ENCODE measurements at regions not wholly inside any gene's neighbourhood (a gene's known extent, or its start where the extent isn't known, plus 50 kb on each side); places are given as distances from the start of the nearest gene placed in this dataset.

DNA sequence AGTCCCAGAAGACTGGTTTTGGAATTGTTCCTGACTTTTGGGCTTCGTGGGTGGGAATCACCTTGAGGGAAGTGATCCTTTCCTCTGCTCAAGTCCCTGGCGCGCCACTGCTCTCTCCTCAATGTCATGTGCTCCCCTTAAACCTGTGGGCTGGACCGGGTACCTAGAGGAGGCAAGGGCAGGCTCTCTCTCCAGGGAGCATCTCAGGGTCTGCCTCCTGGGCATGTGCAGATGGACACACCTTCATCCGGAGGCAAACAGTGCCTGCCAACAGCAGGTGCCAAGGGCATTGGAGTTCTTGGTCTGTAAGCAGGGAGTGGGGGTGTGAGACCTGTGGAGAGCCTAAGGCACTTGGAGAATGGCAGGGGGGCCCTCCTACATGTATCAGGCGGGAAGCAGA lies 142.6 kb downstream of the INHBB start:
- 66 to 72% (median 72%) methylated on average over 6 of the region's 6 CpGs for WGBS, 3 donors
- no peak for FAIRE-seq
- no peaks in the 10 kb centered on the region for H3K4me1 ChIP-seq (ENCODE audit: control insufficient read depth in 3 of 3, insufficient read depth in 2 of 3, low read depth in 1 of 3, low read length in 2 of 3)
- no peaks in the 10 kb centered on the region for H3K9me3 ChIP-seq (ENCODE audit: control insufficient read depth in 2 of 2, insufficient read depth in 1 of 2, low read depth in 1 of 2, low read length in 1 of 2)
- no peak overlapping the region for H3K27ac ChIP-seq (ENCODE audit: low read depth in 1 of 3, low read length in 2 of 3)
- H3K27me3 ChIP-seq (ENCODE audit: control insufficient read depth in 3 of 3, insufficient read depth in 3 of 3, low read length in 3 of 3): peaks cover 0 to 5% (median 0%) of the 10 kb centered on the region in 3 donors
- no peak overlapping the region for H3K4me3 ChIP-seq (ENCODE audit: low read depth in 1 of 3, low read length in 3 of 3)
- H3K36me3 ChIP-seq (ENCODE audit: control insufficient read depth in 3 of 3, insufficient read depth in 2 of 3, low read depth in 1 of 3, low read length in 3 of 3): no peaks in the 10 kb centered on the region
- no peak for DNase-seq

DNA sequence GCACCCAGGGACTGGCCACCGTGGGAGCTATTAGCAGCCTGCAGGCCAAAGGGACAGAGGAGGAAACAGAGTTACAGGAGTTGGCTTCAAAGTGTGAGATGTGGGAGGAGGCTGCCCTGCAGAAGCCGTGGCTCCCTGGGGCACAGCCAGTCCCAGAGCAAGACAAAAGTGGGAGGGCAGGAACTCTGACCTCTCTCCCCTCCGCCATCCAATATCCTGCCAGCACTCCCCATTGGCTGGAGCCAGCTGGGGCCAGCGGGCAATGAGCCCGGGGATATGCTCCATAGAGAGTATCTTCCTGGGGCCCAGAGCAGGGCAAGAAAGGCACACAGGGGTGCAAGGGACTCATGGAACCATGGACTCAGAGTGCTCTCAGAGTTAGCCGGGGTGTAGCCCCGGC lies 143.1 kb downstream of the INHBB start:
- no peak for FAIRE-seq
- 52 to 68% (median 64%) methylated on average over 6 to 7 of the region's 7 CpGs for WGBS, 3 donors

DNA sequence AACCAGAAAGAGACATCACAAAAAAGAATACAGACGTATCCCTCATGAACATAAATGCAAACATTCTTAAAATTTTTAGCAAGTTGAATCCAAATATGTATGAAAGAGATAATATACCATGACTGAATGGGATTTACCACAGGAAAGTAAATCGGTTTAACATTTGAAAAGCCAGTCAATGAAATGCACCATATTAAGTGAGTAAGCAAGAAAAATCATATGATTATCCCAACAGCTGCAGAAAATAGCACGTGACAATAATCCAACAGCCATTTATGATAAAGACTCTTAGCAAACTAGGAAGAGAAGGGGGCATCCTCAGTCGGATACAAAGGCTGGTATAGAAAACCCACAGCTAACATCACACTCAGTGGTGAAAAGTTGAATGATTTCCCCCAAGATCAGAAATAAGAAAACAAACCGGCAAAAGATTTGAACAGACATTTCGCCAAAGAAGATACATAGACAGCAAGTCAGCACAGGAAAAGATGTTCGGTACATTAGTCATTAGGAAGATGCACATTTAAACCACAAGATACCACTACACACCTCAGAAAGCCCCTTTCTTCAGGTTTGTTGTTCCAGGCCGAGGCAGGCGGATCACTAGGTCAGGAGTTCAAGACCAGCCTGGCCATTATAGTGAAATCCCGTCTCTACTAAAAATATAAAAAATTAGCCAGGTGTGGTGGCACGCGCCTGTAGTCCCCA lies 144.3 kb downstream of the INHBB start:
- H3K36me3 ChIP-seq (ENCODE audit: control insufficient read depth in 3 of 3, insufficient read depth in 2 of 3, low read depth in 1 of 3, low read length in 3 of 3): no peaks in the 10 kb centered on the region
- peaks cover 0 to 5% (median 0%) of the 10 kb centered on the region in 3 donors for H3K27me3 ChIP-seq (ENCODE audit: control insufficient read depth in 3 of 3, insufficient read depth in 3 of 3, low read length in 3 of 3)
- DNase-seq (no peak), FAIRE-seq (no peak)
- 89 to 90% (median 90%) methylated on average over 12 of the region's 12 CpGs for WGBS, 3 donors
- no peak overlapping the region for H3K27ac ChIP-seq (ENCODE audit: low read depth in 1 of 3, low read length in 2 of 3)
- no peaks in the 10 kb centered on the region for H3K9me3 ChIP-seq (ENCODE audit: control insufficient read depth in 2 of 2, insufficient read depth in 1 of 2, low read depth in 1 of 2, low read length in 1 of 2)
- no peaks in the 10 kb centered on the region for H3K4me1 ChIP-seq (ENCODE audit: control insufficient read depth in 3 of 3, insufficient read depth in 2 of 3, low read depth in 1 of 3, low read length in 2 of 3)
- no peak overlapping the region for H3K4me3 ChIP-seq (ENCODE audit: low read depth in 1 of 3, low read length in 3 of 3)

More for the DNA sequence above, 143.1 kb downstream of the INHBB start:
- H3K9me3 ChIP-seq (ENCODE audit: control insufficient read depth in 2 of 2, insufficient read depth in 1 of 2, low read depth in 1 of 2, low read length in 1 of 2): no peaks in the 10 kb centered on the region
- no peak overlapping the region for H3K27ac ChIP-seq (ENCODE audit: low read depth in 1 of 3, low read length in 2 of 3)
- H3K4me1 ChIP-seq (ENCODE audit: control insufficient read depth in 3 of 3, insufficient read depth in 2 of 3, low read depth in 1 of 3, low read length in 2 of 3): no peaks in the 10 kb centered on the region
- H3K36me3 ChIP-seq (ENCODE audit: control insufficient read depth in 3 of 3, insufficient read depth in 2 of 3, low read depth in 1 of 3, low read length in 3 of 3): no peaks in the 10 kb centered on the region
- no peak overlapping the region for H3K4me3 ChIP-seq (ENCODE audit: low read depth in 1 of 3, low read length in 3 of 3)
- DNase-seq: no peak
- H3K27me3 ChIP-seq (ENCODE audit: control insufficient read depth in 3 of 3, insufficient read depth in 3 of 3, low read length in 3 of 3): peaks cover 0 to 5% (median 0%) of the 10 kb centered on the region in 3 donors

DNA sequence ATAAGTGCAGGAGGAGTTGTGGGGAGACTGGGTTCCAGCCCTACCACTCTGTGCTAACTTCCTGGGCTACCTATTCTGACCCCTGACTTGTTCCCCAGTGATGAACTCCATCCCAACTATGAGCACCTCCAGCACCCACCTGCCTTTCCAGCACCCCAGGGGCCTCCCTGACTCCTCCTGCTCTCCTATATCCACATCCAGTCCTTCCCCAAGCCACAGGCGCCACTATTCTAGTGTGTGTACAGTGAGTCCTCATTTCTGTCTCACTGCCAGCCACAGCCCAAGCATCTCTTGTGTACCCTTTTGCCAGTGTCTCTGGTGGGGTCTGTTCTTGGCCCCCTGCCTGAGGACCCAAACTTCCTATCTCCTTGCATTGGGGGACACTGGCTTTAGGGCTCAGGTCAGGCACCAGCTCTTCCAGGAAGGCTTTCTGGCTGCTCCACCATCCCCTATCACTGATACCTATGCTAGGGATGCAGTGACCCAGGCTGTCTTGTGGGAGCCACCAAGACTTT lies 145.2 kb downstream of the INHBB start:
- DNase-seq: no peak

DNA sequence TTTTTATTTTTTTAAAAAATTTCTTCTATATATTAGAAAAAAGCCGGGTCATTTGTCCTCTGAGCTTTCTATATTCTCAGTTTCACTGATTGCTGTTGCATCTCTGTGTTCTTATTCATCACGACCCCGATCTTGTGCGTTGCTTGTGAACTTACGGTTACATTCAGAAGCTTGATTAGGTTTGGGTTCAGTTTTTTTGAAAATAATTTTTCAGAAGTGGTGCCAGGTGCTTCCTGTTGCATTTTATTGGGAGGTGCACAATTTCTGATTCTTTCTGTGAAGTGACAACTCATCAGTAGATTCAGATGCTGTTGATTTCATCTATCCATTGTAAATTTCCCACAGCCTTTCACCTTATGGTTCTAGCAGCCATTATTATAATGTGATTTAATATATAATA lies 147.3 kb downstream of the INHBB start:
- peaks cover 0 to 5% (median 0%) of the 10 kb centered on the region in 3 donors for H3K27me3 ChIP-seq (ENCODE audit: control insufficient read depth in 3 of 3, insufficient read depth in 3 of 3, low read length in 3 of 3)
- no peaks in the 10 kb centered on the region for H3K9me3 ChIP-seq (ENCODE audit: control insufficient read depth in 2 of 2, insufficient read depth in 1 of 2, low read depth in 1 of 2, low read length in 1 of 2)
- FAIRE-seq: no peak
- H3K27ac ChIP-seq (ENCODE audit: low read depth in 1 of 3, low read length in 2 of 3): no peak overlapping the region
- H3K4me1 ChIP-seq (ENCODE audit: control insufficient read depth in 3 of 3, insufficient read depth in 2 of 3, low read depth in 1 of 3, low read length in 2 of 3): no peaks in the 10 kb centered on the region
- no peak for DNase-seq
- no peaks in the 10 kb centered on the region for H3K36me3 ChIP-seq (ENCODE audit: control insufficient read depth in 3 of 3, insufficient read depth in 2 of 3, low read depth in 1 of 3, low read length in 3 of 3)
- H3K4me3 ChIP-seq (ENCODE audit: low read depth in 1 of 3, low read length in 3 of 3): no peak overlapping the region
- 63 to 82% (median 76%) methylated on average over 5 of the region's 5 CpGs for WGBS, 3 donors

More for the DNA sequence above, 145.2 kb downstream of the INHBB start:
- Histone ChIP-seq H3K9me3 (ENCODE audit: control insufficient read depth in 2 of 2, insufficient read depth in 1 of 2, low read depth in 1 of 2, low read length in 1 of 2) (no peaks in the 10 kb centered on the region), H3K36me3 (ENCODE audit: control insufficient read depth in 3 of 3, insufficient read depth in 2 of 3, low read depth in 1 of 3, low read length in 3 of 3) (no peaks in the 10 kb centered on the region), H3K4me3 (ENCODE audit: low read depth in 1 of 3, low read length in 3 of 3) (no peak overlapping the region), H3K4me1 (ENCODE audit: control insufficient read depth in 3 of 3, insufficient read depth in 2 of 3, low read depth in 1 of 3, low read length in 2 of 3) (no peaks in the 10 kb centered on the region), H3K27ac (ENCODE audit: low read depth in 1 of 3, low read length in 2 of 3) (no peak overlapping the region), H3K27me3 (ENCODE audit: control insufficient read depth in 3 of 3, insufficient read depth in 3 of 3, low read length in 3 of 3) (peaks cover 0 to 5% (median 0%) of the 10 kb centered on the region in 3 donors)
- WGBS, 3 donors: 73 to 92% (median 87%) methylated on average over 1 of the region's 1 CpG
- FAIRE-seq: no peak

DNA sequence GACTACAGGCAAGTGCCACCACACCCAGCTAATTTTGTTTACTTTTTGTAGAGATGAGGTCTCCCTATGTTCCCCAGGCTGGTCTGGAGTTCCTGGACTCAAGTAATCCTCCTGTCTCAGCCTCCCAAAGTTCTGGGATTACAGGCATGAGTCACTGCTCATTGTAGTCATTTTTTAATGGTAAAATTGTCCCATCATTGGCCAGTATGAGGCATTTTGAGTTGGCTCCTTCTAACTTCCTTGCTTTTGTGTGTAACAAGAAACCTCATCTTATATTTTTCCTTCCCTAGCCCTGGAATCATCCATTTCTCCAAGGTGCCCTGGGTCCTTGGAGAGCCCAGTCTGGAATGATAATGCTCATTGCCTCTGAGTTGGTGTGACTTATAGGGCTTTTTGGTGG lies 148.5 kb downstream of the INHBB start:
- Histone ChIP-seq H3K27ac (ENCODE audit: low read depth in 1 of 3, low read length in 2 of 3) (no peak overlapping the region), H3K36me3 (ENCODE audit: control insufficient read depth in 3 of 3, insufficient read depth in 2 of 3, low read depth in 1 of 3, low read length in 3 of 3) (no peaks in the 10 kb centered on the region), H3K4me1 (ENCODE audit: control insufficient read depth in 3 of 3, insufficient read depth in 2 of 3, low read depth in 1 of 3, low read length in 2 of 3) (no peaks in the 10 kb centered on the region), H3K4me3 (ENCODE audit: low read depth in 1 of 3, low read length in 3 of 3) (no peak overlapping the region), H3K9me3 (ENCODE audit: control insufficient read depth in 2 of 2, insufficient read depth in 1 of 2, low read depth in 1 of 2, low read length in 1 of 2) (no peaks in the 10 kb centered on the region), H3K27me3 (ENCODE audit: control insufficient read depth in 3 of 3, insufficient read depth in 3 of 3, low read length in 3 of 3) (peaks cover 0 to 2% (median 0%) of the 10 kb centered on the region in 3 donors)
- DNase-seq: no peak
- no peak for FAIRE-seq

DNA sequence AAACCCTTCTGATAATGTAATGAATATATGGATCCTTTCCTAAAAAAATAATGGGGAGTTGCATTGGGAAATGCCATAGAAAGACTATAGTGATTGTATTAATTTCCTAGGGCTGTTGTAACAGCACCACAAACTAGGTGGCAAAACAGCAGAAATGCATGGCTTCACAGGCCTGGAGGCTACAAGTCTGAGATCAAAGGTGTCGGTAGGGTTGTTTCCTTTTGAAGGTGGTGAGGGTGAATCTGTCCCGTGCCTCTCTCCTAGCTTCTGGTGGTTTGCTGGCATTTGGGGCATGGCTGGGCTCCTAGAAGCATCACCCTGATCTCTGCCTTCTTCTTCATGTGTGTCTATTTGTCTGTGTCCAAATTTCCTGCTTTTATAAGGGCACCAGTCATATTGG lies 149.7 kb downstream of the INHBB start:
- H3K27ac ChIP-seq (ENCODE audit: low read depth in 1 of 3, low read length in 2 of 3): no peak overlapping the region
- no peak for FAIRE-seq

DNA sequence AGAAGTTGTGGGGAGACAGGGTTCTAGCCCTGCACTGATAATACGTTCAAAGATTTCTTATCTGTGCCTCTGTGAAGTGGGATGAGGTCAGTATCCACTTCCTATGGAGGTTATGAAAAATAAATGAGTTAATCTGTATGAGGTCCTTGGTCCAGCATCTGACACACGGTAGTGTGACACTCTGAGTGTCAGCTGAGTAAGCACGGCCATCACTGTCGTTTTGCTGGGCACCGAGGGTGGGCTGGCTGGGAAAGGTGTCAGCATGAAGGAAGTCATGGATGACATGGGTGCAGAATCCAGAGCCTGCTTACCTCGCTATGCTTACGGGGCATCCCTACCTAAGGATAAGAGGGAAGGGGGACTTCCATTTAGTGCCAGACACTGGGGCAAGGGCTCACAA lies 150.3 kb downstream of the INHBB start:
- no peak for DNase-seq
- 75 to 80% (median 75%) methylated on average over 7 of the region's 7 CpGs for WGBS, 3 donors
- Histone ChIP-seq H3K36me3 (ENCODE audit: control insufficient read depth in 3 of 3, insufficient read depth in 2 of 3, low read depth in 1 of 3, low read length in 3 of 3) (no peaks in the 10 kb centered on the region), H3K9me3 (ENCODE audit: control insufficient read depth in 2 of 2, insufficient read depth in 1 of 2, low read depth in 1 of 2, low read length in 1 of 2) (no peaks in the 10 kb centered on the region), H3K4me1 (ENCODE audit: control insufficient read depth in 3 of 3, insufficient read depth in 2 of 3, low read depth in 1 of 3, low read length in 2 of 3) (peaks cover 0 to 4% (median 0%) of the 10 kb centered on the region in 3 donors), H3K27ac (ENCODE audit: low read depth in 1 of 3, low read length in 2 of 3) (no peak overlapping the region), H3K4me3 (ENCODE audit: low read depth in 1 of 3, low read length in 3 of 3) (no peak overlapping the region), H3K27me3 (ENCODE audit: control insufficient read depth in 3 of 3, insufficient read depth in 3 of 3, low read length in 3 of 3) (peaks cover 0 to 2% (median 0%) of the 10 kb centered on the region in 3 donors)
- no peak for FAIRE-seq

More for the DNA sequence above, 149.7 kb downstream of the INHBB start:
- no peaks in the 10 kb centered on the region for H3K36me3 ChIP-seq (ENCODE audit: control insufficient read depth in 3 of 3, insufficient read depth in 2 of 3, low read depth in 1 of 3, low read length in 3 of 3)
- no peaks in the 10 kb centered on the region for H3K9me3 ChIP-seq (ENCODE audit: control insufficient read depth in 2 of 2, insufficient read depth in 1 of 2, low read depth in 1 of 2, low read length in 1 of 2)
- WGBS, 3 donors: 72 to 94% (median 80%) methylated on average over 2 of the region's 2 CpGs
- peaks cover 0 to 4% (median 0%) of the 10 kb centered on the region in 3 donors for H3K4me1 ChIP-seq (ENCODE audit: control insufficient read depth in 3 of 3, insufficient read depth in 2 of 3, low read depth in 1 of 3, low read length in 2 of 3)
- H3K27me3 ChIP-seq (ENCODE audit: control insufficient read depth in 3 of 3, insufficient read depth in 3 of 3, low read length in 3 of 3): peaks cover 0 to 2% (median 0%) of the 10 kb centered on the region in 3 donors
- DNase-seq: no peak
- no peak overlapping the region for H3K4me3 ChIP-seq (ENCODE audit: low read depth in 1 of 3, low read length in 3 of 3)
